Vagina (tissue), 2 donors: ENCODE measurements at regions not wholly inside any gene's neighbourhood (a gene's known extent, or its start where the extent isn't known, plus 50 kb on each side); places are given as distances from the start of the nearest gene placed in this dataset.

Source experiments
- POLR2A ChIP-seq, 2 donors: fragments of 450-650 bp; IDR thresholded peaks; one replicate each; pipeline ENCODE4 v1.6.1; 2017; ENCODE audit warnings: antibody characterized with exemption in 2 of 2, mild to moderate bottlenecking in 2 of 2, moderate library complexity in 2 of 2
- POLR2AphosphoS5 ChIP-seq, 2 donors: sonication (generic); formaldehyde crosslinking; IDR thresholded peaks; one replicate each; pipeline ENCODE4 v1.9.0; 2017; ENCODE audit warnings: antibody characterized with exemption in 2 of 2, mild to moderate bottlenecking in 2 of 2, low read depth in 1 of 2; ENCODE audit not compliant: insufficient read depth in 1 of 2
- TF ChIP-seq, protein P1 (sequence below), 3 experiments: fragments of 450-650 bp in 2 of 3; fragments of 200-600 bp in 1 of 3; sonication (generic) in 1 of 3; IDR thresholded peaks; one replicate each; pipeline ENCODE4 v1.5.1; 2017 to 2019; ENCODE audit warnings: antibody characterized with exemption in 3 of 3, mild to moderate bottlenecking in 2 of 3, moderate library complexity in 2 of 3

DNA sequence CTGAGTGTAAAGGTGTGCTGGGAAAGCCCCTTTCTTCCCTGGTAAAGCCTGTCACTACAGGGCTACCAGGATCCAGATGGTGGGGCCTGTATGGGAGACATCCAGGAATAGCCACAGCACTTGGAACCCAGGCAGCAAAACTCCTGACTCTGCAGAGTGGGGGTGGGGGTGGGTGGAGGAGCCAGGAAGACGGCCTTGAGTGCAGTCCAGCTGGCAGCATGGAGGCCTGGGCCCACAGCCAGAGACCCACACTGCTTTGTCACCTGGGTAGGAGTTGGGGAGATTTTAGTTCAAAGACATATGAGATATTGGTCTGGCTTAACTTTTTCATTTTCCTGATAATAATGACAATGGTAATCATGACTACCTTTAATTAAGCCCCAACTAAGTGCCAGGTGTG, 116.7 kb upstream of the MRPS22 start:
- TF ChIP-seq, protein P1, sequence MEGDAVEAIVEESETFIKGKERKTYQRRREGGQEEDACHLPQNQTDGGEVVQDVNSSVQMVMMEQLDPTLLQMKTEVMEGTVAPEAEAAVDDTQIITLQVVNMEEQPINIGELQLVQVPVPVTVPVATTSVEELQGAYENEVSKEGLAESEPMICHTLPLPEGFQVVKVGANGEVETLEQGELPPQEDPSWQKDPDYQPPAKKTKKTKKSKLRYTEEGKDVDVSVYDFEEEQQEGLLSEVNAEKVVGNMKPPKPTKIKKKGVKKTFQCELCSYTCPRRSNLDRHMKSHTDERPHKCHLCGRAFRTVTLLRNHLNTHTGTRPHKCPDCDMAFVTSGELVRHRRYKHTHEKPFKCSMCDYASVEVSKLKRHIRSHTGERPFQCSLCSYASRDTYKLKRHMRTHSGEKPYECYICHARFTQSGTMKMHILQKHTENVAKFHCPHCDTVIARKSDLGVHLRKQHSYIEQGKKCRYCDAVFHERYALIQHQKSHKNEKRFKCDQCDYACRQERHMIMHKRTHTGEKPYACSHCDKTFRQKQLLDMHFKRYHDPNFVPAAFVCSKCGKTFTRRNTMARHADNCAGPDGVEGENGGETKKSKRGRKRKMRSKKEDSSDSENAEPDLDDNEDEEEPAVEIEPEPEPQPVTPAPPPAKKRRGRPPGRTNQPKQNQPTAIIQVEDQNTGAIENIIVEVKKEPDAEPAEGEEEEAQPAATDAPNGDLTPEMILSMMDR (IDR thresholded peaks at IDR 0.05): no peak
- no peak for TF ChIP-seq POLR2A (IDR thresholded peaks at IDR 0.05)
- TF ChIP-seq POLR2AphosphoS5 (IDR thresholded peaks at IDR 0.05; ENCODE audit: insufficient read depth in 1 of 2, low read depth in 1 of 2): no peak
